NB4 (cell line): ENCODE measurements at regions not wholly inside any gene's neighbourhood (a gene's known extent, or its start where the extent isn't known, plus 50 kb on each side); places are given as distances from the start of the nearest gene placed in this dataset.
A peak's percentile ranks its signal among the peaks of the same experiment; 100 is the strongest.

Experiments
- DNase-seq: peaks from one replicate; pipeline ENCODE4 v3.0.0; 2010; ENCODE audit warnings: low read depth
- H3K4me3 ChIP-seq: one replicate; pipeline ENCODE4 v1.5.1; 2011; ENCODE audit warnings: mild to moderate bottlenecking, low read depth, low read length, moderate library complexity
- MYC ChIP-seq: IDR thresholded peaks from 2 replicates; pipeline ENCODE4 v1.6.1; 2011; ENCODE audit warnings: low read depth, low read length
- POLR2A ChIP-seq: IDR thresholded peaks from 2 replicates; pipeline ENCODE4 v1.6.1; 2011; ENCODE audit warnings: mild to moderate bottlenecking; ENCODE audit not compliant: insufficient read length; ENCODE audit errors: extremely low read depth
- TF ChIP-seq, protein P1 (sequence below): IDR thresholded peaks from one replicate; pipeline ENCODE4 v1.5.1; 2012; ENCODE audit warnings: low read depth, low read length
- TF ChIP-seq, protein P2 (sequence below): IDR thresholded peaks from 2 replicates; pipeline ENCODE4 v1.6.1; 2011; ENCODE audit warnings: low read depth, low read length

DNA sequence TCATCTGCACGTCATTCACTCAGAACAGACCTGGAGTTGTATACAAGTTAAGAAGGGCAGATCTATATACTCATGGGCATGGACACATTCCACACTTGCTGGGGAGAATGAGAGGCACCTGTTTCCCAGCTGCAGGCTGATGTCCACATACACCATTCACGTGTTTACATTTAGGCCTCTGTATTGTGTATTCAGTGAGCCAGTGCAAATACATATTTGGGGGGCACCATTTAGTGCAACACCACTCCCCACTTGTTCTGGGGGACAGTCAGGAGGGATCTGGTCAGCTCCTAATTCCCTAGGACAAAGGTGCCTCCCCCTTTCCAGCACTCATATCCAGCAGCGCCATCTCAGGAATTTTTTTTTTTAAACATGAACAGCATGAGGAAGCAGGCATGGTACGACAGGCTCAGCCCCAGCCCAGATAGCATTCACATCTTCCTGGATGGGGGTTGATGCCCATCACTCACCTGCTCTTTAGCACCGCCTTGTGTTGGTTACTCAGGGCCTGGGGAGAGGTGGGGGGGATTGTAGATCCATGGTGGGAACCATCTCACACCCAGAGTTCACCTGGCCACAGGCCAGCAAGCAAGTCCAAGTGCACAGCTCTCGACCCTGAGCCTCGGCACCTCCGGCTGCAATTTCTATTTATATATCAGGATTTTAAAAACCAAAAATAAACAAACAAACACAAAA, 56.9 kb upstream of the ZNF254 start:
- TF ChIP-seq, protein P1, sequence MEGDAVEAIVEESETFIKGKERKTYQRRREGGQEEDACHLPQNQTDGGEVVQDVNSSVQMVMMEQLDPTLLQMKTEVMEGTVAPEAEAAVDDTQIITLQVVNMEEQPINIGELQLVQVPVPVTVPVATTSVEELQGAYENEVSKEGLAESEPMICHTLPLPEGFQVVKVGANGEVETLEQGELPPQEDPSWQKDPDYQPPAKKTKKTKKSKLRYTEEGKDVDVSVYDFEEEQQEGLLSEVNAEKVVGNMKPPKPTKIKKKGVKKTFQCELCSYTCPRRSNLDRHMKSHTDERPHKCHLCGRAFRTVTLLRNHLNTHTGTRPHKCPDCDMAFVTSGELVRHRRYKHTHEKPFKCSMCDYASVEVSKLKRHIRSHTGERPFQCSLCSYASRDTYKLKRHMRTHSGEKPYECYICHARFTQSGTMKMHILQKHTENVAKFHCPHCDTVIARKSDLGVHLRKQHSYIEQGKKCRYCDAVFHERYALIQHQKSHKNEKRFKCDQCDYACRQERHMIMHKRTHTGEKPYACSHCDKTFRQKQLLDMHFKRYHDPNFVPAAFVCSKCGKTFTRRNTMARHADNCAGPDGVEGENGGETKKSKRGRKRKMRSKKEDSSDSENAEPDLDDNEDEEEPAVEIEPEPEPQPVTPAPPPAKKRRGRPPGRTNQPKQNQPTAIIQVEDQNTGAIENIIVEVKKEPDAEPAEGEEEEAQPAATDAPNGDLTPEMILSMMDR: no peak
- no peak for DNase-seq
- no peak overlapping the region for H3K4me3 ChIP-seq

DNA sequence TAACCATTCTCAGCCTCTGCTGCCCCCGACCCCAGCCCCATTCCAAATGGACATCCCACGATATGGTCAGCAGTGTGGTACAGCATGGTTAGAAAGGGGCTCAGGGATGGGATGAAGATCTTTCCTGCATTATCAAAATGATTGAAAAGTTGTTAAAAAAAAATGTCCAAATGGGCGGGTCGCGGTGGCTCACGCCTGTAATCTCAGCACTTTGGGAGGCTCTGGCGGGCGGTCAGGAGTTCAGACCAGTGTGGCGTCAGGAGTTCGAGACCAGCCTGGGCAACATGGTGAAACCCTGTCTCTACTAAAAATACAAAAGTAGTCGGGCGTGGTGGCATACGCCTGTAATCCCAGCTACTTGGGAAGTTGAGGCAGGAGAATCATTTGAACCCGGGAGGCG, 54.3 kb upstream of the ZNF254 start:
- DNase-seq: no peak
- peak overlapping the region; percentile 56 for H3K4me3 ChIP-seq
- TF ChIP-seq POLR2A: no peak
- no peak for TF ChIP-seq MYC
- TF ChIP-seq, protein P1: no peak
- TF ChIP-seq, protein P2, sequence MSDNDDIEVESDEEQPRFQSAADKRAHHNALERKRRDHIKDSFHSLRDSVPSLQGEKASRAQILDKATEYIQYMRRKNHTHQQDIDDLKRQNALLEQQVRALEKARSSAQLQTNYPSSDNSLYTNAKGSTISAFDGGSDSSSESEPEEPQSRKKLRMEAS: no peak

DNA sequence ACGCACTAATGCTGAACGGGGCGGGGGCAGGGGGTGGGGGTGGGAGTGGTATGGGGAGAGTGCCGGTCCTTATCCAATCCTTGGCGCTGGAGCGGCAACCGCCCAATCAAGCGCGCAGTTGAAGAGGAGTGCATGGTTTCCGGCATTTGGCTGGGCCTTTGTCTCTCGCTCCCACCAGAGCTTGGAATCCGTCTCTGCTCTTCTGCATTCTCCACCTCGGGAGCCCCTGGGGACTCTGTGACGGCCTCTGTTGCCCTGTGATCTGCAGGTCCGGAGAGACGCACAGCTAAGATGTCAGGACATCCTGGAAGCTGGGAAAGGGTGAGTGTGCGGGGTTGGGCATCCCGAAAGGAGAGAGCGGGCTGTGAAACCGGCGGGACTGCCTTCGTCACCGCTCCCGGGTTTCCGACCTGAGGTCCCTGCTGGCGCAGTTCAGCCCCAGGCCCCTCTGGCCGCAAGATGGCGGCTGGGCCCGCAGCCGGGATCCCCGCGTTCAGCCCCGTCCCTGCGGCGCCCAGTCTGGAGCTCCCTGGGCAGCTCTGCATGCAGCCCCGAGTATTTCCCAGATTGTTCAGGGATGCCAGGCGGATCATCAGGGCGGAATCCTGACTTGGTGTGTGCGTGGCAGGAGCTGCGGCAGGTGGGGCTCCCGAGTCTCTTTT, 53.6 kb upstream of the ZNF254 start:
- TF ChIP-seq POLR2A (peak; percentile 86), MYC (no peak; the same call in 1 of the 2 replicates)
- TF ChIP-seq, protein P2: peak; percentile 28; the same call in 1 of the 2 replicates
- TF ChIP-seq, protein P1: no peak
- peak overlapping the region; percentile 90 for H3K4me3 ChIP-seq
- DNase-seq: peak; percentile 97

DNA sequence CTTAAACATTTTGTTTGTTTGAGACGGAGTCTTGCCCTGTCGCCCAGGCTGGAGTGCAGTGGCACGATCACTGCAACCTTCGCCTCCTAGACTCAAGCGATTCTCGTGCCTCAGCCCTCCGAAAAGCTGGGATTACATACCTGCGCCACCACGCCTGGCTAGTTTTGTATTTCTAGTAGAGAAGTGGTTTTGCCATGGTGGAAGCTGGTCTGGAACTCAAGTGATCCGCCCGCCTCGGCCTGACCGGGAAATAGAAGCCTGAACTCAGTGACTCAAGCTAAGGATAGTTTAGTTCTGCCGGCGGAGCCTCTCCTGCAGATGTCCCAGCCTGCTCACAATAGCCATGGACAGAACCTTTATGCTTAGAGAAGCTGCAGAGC, 53.0 kb upstream of the ZNF254 start:
- no peak for TF ChIP-seq MYC
- TF ChIP-seq, protein P2: no peak
- TF ChIP-seq, protein P1: no peak
- TF ChIP-seq POLR2A: no peak
- H3K4me3 ChIP-seq: peak overlapping the region; percentile 90
- DNase-seq: peak; percentile 77

DNA sequence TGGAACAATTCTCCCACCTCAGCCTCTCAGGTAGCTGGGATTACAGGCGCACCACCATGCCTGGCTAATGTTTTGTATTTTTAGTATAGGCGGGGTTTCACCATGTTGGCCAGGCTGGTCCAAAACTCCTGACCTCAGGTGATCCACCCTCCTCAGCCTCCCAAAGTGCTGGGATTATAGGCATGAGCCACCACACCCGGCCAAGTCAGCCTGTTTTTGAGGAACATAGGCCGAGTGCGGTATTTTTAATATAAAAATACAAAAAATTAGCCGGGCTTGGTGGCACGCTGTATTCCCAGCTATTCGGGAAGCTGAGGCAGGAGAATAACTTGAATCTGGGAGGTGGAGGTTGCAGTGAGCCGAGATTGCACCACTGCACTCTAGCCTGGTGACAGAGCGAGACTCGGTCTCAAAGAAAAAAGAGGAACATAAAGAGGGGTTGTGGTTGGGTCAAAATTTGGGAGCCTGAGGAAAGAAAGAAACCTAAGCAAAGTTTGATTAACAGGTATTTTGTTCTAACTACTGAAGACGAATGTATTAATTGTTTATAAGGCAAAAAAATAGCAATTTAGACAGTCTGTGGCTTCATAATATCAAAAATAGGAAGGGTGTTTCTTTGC, 51.6 kb upstream of the ZNF254 start:
- H3K4me3 ChIP-seq: peak overlapping the region; percentile 90

More for the DNA sequence above, 51.6 kb upstream of the ZNF254 start:
- DNase-seq: peak; percentile 67
